ENCODE measurements at regions not wholly inside any gene's neighbourhood (a gene's known extent, or its start where the extent isn't known, plus 50 kb on each side); places are given as distances from the start of the nearest gene placed in this dataset.
A peak's percentile ranks its signal among the peaks of the same experiment; 100 is the strongest.
"Not testable (repeated sequence)": the region's sequence is repeated elsewhere in the genome, so short reads cannot be mapped to it uniquely, and the experiment has no call there.

DNA sequence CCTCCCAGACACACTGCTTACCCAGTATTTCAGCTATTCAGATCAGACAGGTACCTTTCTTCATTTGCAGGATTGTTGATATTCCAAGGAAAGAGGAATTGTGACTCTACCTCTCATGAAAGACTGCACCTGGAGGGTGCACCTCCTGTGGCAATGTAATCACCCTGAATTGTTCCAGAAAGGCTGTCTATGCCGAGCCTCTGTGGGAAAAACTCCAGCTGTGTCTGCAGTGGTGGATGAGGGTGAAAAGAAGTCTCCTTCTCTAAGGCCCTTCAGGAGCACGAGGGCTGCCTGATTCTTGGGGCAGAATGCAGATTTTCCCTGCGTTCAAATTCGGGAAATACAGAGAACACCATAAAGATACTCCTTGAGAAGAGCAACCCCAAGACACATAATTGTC lies 108.2 kb upstream of the ADAMTS3 start:
- DNase-seq, result no peak

DNA sequence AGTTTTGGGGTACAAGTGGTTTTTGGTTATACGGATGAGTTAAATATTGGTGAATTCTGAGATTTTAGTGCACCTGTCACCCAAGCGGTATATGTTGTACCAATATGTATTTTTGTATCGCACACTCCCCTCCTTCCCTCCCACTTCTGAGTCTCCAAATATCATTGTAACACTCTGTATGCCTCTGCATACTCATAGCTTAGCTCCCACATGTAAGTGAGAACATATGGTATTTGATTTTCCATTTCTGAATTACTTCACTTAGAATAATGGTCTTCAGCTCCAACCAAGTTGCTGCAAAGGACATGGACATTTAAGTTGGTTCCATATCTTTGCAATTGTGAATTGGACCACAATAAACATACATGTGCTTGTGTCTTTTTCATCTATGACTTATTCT lies 103.0 kb upstream of the ADAMTS3 start:
- no peak for DNase-seq

DNA sequence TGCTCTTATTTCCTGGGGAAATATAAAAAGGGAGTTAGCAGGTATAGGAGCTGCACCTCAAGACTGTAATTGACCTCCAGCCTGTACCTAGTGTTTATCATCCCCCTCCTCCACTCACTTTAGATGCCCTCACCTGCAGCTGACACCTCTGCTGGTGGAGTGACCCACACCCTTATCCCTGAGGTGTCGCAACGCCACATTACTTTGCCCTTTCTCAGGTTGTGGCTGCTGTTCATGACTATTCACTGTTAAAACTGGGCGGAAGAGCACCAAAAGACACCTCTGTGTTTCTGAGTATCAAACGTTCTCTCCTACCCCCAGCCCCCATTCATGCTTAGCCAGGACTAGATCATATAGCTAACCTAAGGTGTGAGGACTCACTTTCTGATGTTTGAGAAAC lies 101.5 kb upstream of the ADAMTS3 start:
- no peak for DNase-seq

DNA sequence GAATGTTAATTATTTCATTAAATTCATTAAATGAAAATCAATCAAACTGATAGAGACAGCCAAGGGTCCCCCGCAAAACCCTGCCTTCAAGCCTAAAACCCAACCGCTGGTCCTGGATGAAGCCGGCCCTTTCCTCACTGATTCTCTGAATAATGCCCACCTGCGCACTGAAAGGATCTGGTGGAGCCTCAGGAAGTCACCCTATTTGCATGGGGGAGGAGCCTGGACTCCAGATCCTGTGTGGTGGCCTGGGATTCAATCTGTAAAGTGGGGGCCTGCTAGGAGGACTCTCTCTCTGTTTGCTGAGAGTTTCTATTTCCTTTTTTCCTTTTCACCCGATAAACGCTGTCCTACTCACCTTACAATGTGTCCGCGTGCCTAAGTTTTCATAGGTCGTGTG lies 97.9 kb upstream of the ADAMTS3 start:
- DNase-seq, result no peak

DNA sequence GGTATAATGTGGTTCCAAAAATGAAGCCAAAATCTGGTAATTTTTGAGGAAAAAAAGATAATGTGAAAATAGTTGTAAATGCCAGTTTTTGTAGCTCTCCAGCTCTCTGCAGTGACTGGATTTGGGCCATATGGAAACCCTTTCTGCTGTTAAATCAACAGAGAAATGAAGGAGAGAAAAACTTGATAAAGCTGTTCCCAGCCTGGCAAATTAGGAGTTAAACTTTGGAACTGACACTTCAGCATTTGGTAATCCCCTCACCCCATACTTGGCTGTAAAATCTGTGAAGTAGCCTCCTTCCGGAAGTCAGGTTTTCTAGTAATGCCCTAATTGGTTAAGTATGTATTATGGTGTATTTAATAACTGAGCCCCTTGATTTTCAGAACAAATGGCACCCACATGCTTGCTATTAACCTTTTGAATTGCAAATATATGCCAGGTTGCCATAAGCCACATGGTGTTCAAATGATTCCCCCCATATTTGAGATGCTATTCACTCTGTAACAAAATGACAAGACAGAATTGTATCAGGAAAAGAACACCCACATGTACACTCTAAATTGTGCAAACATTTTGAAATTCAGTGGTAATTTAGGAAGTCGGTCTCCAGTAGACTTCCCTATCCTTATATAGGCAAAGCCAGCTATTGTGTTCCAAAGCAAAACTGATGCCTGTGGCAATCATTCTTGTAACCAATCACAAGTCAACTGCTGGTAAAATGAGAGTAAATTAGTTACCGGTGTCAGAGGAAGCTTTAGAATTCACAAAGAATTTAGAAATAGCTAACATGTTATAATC lies 96.3 kb upstream of the ADAMTS3 start:
- DNase-seq, result no peak

DNA sequence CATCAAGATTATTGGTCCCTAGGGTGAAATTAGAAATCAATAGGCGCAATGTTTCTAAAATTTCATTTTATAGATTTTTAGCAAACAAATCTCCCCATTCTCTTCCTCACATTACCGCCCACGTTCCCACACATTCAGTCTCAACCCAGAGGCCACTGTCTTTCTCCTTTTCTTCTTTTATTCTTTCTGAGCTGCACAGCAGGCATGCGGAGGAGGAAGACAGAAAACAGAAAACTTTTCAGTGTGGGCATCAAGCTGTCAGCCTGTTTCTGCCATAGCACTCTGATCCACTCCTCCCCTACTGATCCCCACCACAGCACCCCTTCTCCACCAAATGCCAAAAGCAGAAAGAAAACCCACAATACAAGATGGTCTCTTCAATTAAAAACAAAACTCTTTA lies 94.8 kb upstream of the ADAMTS3 start:
- DNase-seq, result peak; percentile 8

DNA sequence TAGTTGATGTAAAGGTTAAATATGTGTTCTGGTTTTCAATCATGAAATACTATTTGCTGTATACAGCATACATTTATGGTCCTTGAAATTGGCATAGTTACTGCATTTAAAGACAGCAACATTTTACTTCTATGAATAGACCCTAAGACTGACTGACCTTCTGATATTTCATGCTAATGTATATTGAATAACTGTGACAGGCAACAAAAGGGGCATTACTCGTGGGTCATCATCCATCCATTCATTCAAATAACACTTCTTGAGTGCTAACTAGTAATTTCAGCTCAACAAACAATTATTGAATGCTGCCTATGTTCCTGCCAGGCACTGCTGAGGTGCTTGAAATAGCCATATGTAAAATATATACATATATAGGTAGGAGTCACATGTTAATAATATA lies 92.8 kb upstream of the ADAMTS3 start:
- DNase-seq, result no peak

DNA sequence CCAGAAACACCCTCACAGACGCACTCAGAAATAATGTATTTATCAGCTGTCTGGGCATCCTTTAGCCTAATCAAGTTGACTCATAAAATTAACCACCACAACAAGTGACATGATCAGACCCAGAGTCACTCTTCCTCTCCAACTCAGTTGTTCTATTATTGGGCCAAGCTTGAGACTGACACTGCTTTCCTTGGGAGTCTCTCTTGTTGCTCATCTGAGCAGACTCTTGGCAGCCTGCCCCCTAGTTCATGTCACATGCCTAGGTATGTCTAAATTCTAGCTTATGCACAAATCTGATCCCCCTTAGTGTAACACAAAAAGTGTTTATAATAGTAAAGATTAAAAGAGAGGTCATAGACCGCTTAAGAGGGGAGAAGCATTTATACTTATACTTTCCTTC lies 72.6 kb upstream of the ADAMTS3 start:
- no peak for DNase-seq

DNA sequence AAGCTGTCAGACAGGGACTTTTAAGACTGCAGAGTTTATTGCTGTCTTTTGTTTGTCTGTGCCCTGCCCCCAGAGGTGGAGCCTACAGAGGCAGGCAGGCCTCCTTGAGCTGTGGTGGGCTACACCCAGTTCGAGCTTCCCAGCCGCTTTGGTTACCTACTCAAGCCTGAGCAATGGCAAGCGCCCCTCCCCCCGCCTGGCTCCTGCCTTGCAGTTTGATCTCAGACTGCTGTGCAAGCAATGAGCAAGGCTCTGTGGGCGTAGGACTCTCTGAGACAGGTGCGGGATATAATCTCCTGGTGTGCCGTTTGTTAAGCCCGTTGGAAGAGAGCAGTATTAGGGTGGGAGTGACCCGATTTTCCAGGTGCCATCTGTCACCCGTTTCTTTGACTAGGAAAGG lies 67.8 kb upstream of the ADAMTS3 start:
- not testable (repeated sequence) for DNase-seq

DNA sequence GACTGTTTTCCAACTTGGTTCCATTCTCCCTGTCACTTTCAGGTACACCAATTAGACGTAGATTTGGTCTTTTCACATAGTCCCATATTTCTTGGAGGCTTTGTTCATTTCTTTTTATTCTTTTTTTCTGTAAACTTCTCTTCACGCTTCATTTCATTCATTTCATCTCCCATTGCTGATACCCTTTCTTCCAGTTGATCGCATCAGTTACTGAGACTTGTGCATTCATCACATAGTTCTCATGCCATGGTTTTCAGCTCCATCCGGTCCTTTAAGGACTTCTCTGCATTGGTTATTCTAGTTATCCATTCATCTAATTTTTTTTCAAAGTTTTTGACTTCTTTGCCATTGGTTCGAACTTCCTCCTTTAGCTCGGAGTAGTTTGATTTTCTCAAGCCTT lies 66.9 kb upstream of the ADAMTS3 start:
- not testable (repeated sequence) for DNase-seq

DNA sequence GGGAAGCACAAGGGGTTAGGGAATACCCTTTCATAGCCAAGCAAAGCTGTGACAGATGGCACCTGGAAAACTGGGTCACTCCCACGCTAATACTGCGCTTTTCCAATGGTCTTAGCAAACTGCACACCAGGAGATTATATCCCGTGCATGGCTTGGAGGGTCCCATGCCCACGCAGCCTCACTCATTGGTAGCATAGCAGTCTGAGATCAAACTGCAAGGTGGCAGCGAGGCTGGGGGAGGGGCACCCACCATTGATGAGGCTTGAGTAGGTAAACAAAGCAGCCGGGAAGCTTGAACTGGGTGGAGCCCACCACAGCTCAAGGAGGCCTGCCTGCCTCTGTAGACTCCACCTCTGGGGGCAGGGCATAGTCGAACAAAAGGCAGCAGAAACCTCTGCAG lies 63.2 kb upstream of the ADAMTS3 start:
- DNase-seq, result not testable (repeated sequence)

DNA sequence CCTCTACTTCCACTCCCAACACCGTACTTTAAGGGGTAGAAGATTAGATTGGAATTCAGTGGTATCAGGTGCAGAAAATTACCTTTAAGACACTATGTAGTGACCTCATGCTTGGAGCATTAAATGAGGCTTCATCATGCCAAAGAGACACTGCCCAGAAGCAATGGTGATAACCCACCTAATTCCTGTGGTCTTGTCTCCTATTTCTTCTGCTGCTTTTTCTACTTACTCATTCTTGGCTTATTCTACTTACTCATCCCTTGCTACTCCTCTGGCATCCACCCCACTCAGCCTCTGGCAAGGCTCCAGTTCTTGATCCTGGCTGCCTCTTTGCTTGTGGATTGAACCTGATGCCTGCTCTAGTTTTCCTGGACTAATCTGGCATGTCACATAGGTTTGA lies 62.3 kb upstream of the ADAMTS3 start:
- no peak for DNase-seq

DNA sequence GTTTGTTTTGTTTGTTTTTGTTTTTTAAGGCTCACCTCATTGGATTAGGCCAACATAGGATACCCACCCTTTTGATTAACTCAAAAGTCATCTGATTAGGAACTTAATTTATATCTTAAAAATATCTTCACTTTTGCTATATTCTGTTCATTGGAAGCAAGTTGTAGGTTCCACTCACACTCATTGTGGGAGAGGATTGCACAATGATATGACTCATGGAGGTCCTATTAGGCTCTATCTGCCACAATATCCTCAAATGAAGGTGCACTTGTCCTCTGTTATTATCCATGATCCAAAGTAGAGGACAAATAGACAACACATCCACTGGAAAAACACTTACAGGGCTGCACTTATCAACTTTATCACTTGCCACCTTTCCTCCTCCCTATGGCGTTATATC lies 60.5 kb upstream of the ADAMTS3 start:
- DNase-seq, result no peak

DNA sequence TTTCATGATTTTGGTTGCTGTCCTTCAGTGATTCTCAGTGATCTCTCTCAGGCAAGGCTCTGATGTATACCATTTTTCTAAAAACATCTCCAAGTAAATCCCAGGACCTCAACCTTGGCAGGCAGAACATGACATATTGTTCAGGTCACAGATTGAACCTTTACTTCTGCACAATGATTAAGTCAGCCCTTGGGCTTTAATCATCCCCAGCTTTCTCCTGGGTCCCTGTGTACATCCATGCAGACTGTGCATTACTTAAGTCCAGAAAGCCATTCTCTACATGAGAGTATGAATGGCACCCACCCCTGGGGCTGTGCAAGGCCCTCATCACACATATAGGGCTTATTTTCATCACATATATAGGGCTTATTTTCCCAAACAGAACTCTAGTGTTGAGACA lies 58.7 kb upstream of the ADAMTS3 start:
- no peak for DNase-seq
